CD4-positive, alpha-beta T cell (primary cell): ENCODE measurements at regions not wholly inside any gene's neighbourhood (a gene's known extent, or its start where the extent isn't known, plus 50 kb on each side); places are given as distances from the start of the nearest gene placed in this dataset.

ENCODE experiments used
- ATAC-seq: fragments of 200-7000 bp; cut with Tn5 transposase; one replicate; pipeline ENCODE4 v1.10.0; 2022; ENCODE audit warnings: mild to moderate bottlenecking; ENCODE audit not compliant: poor library complexity
- CTCF ChIA-PET: fragments of 350-600 bp; sonication (Branson Sonifier 250); formaldehyde crosslinking; loops from one replicate; lab custom pipeline; 2021; ENCODE audit warnings: antibody characterized with exemption, inconsistent platforms; lab: Charles Lee
- POLR2A ChIA-PET: fragments of 350-600 bp; sonication (Branson Sonifier 250); formaldehyde crosslinking; loops from one replicate; lab custom pipeline; 2021; ENCODE audit warnings: antibody characterized with exemption, inconsistent platforms; lab: Charles Lee
- DNase-seq, 14 experiments: peaks; one replicate each; pipeline ENCODE4 v3.0.0-alpha.2; 2013 to 2020; ENCODE audit warnings: mixed read lengths in 2 of 14
- H3K27ac ChIP-seq, 2 donors: one replicate each; pipeline versions ENCODE4 v1.5.1 to v1.7.0; 2013; ENCODE audit warnings: low read length in 2 of 2, low read depth in 1 of 2, mild to moderate bottlenecking in 1 of 2
- H3K27me3 ChIP-seq, 2 experiments: 1 replicate in 1 of 2; 2 replicates in 1 of 2; pipeline versions ENCODE4 v1.6.1 to v1.7.0; 2013; ENCODE audit warnings: low read length in 2 of 2, control low read depth in 1 of 2, mild to moderate bottlenecking in 1 of 2, moderate library complexity in 1 of 2; ENCODE audit not compliant: insufficient read depth in 2 of 2, control insufficient read depth in 1 of 2
- H3K36me3 ChIP-seq: one replicate; pipeline ENCODE4 v1.6.1; 2013; ENCODE audit warnings: low read length, control low read depth; ENCODE audit not compliant: insufficient read depth
- H3K4me1 ChIP-seq: one replicate; pipeline ENCODE4 v1.6.1; 2013; ENCODE audit warnings: low read length, control low read depth; ENCODE audit not compliant: insufficient read depth
- H3K4me3 ChIP-seq: one replicate; pipeline ENCODE4 v1.5.1; 2013; ENCODE audit warnings: mild to moderate bottlenecking, low read length, moderate library complexity
- H3K9me3 ChIP-seq, 2 experiments: 1 replicate in 1 of 2; 2 replicates in 1 of 2; pipeline versions ENCODE4 v1.6.1 to v1.7.0; 2013; ENCODE audit warnings: low read length in 2 of 2, mild to moderate bottlenecking in 2 of 2, control low read depth in 1 of 2, moderate library complexity in 1 of 2; ENCODE audit not compliant: control insufficient read depth in 1 of 2, insufficient read depth in 1 of 2
- H3K27ac Mint-ChIP-seq: one replicate; pipeline ENCODE4 v1.8.0; 2020; ENCODE audit warnings: mixed read lengths
- H3K27me3 Mint-ChIP-seq: one replicate; pipeline ENCODE4 v1.8.0; 2021; ENCODE audit warnings: mixed read lengths
- H3K36me3 Mint-ChIP-seq: one replicate; pipeline ENCODE4 v1.8.0; 2021; ENCODE audit warnings: low read depth, mixed read lengths
- H3K4me1 Mint-ChIP-seq: one replicate; pipeline ENCODE4 v1.8.0; 2021; ENCODE audit warnings: low read depth, mixed read lengths
- H3K4me3 Mint-ChIP-seq: one replicate; pipeline ENCODE4 v1.8.0; 2020; ENCODE audit warnings: mild to moderate bottlenecking, mixed read lengths
- H3K9me3 Mint-ChIP-seq: one replicate; pipeline ENCODE4 v1.8.0; 2020; ENCODE audit warnings: mixed read lengths
- intact Hi-C, 2 experiments: fragments of 100-400 bp; cut with DNase I in 1 of 2; cut with micrococcal nuclease in 1 of 2; formaldehyde crosslinking; loops; one replicate each; pipeline versions ENCODE4 v1.15.1 to v1.9.0; 2023 to 2025; cut with DNase I, micrococcal nuclease
- TF ChIP-seq, protein P1 (sequence below): fragments of 200-600 bp; IDR thresholded peaks from one replicate; pipeline ENCODE4 v1.8.0; 2022; ENCODE audit warnings: antibody characterized with exemption, mild to moderate bottlenecking

DNA sequence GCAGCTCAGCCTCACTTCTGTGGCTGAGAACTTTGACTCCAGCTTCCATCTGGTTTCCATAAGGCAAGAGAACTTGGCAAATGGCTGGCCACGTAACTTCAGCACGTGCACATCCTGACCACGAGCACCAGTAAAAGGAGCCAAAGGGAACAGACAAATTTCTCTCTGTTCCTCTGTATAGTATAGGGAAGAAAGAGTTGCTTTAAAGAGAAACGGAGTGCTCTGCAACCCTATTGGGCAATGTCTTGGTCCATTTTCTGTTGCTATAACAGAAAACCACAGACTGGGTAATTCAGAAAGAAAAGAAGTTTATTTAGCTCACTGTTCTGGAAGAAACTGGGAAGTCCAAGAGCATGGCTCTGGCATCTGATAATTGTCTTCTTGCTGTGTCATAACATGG, 558.7 kb downstream of the ACTL7B start:
- TF ChIP-seq, protein P1, sequence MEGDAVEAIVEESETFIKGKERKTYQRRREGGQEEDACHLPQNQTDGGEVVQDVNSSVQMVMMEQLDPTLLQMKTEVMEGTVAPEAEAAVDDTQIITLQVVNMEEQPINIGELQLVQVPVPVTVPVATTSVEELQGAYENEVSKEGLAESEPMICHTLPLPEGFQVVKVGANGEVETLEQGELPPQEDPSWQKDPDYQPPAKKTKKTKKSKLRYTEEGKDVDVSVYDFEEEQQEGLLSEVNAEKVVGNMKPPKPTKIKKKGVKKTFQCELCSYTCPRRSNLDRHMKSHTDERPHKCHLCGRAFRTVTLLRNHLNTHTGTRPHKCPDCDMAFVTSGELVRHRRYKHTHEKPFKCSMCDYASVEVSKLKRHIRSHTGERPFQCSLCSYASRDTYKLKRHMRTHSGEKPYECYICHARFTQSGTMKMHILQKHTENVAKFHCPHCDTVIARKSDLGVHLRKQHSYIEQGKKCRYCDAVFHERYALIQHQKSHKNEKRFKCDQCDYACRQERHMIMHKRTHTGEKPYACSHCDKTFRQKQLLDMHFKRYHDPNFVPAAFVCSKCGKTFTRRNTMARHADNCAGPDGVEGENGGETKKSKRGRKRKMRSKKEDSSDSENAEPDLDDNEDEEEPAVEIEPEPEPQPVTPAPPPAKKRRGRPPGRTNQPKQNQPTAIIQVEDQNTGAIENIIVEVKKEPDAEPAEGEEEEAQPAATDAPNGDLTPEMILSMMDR: no peak
- no peaks in the 10 kb centered on the region for H3K27me3 ChIP-seq
- no peaks in the 10 kb centered on the region for H3K36me3 ChIP-seq
- no peaks in the 10 kb centered on the region for H3K4me1 ChIP-seq
- H3K9me3 ChIP-seq: peaks cover 0 to 9% of the 10 kb centered on the region in 2 experiments
- Mint-ChIP-seq H3K27me3 (no peaks in the 10 kb centered on the region), H3K36me3 (no peaks in the 10 kb centered on the region), H3K9me3 (no peaks in the 10 kb centered on the region), H3K4me1 (no peaks in the 10 kb centered on the region), H3K4me3 (no peak overlapping the region), H3K27ac (no peak overlapping the region)
- DNase-seq (peak in 2 of 14 experiments; percentile 2 to 9), ATAC-seq (no peak)
- CTCF ChIA-PET: no interaction called here
- no peak overlapping the region for H3K27ac ChIP-seq
- POLR2A ChIA-PET: no interaction called here
- H3K4me3 ChIP-seq: no peak overlapping the region
- intact Hi-C loops: no loop called here

DNA sequence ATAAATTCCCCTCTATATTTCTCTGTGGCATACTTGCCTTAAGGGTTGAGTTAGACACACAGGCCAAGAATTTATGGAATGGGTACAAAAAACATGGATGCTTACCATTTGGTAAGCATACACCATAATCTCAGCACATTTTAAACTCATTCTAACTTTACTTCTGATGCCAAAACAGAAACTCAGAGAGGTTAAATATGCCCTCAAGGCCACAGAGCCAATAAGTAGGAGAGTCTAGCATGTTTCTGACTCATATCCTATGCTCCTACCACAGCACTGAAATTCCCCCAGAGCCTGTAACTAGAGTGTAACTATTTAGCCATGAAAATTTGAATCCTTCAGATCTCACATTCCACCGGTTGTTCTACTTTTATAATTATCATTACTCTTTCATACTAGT, 559.7 kb downstream of the ACTL7B start:
- DNase-seq (no peak), ATAC-seq (no peak)
- no peak overlapping the region for H3K4me3 ChIP-seq
- H3K9me3 ChIP-seq: peaks cover 0 to 9% of the 10 kb centered on the region in 2 experiments
- H3K36me3 ChIP-seq: no peaks in the 10 kb centered on the region
- Mint-ChIP-seq H3K9me3 (no peaks in the 10 kb centered on the region), H3K27me3 (no peaks in the 10 kb centered on the region), H3K4me1 (no peaks in the 10 kb centered on the region), H3K36me3 (no peaks in the 10 kb centered on the region), H3K27ac (no peak overlapping the region), H3K4me3 (no peak overlapping the region)
- intact Hi-C loops: no loop called here
- ChIA-PET POLR2A (no interaction called here), CTCF (no interaction called here)
- TF ChIP-seq, protein P1: no peak
- H3K4me1 ChIP-seq: no peaks in the 10 kb centered on the region
- H3K27me3 ChIP-seq: no peaks in the 10 kb centered on the region
- no peak overlapping the region for H3K27ac ChIP-seq

DNA sequence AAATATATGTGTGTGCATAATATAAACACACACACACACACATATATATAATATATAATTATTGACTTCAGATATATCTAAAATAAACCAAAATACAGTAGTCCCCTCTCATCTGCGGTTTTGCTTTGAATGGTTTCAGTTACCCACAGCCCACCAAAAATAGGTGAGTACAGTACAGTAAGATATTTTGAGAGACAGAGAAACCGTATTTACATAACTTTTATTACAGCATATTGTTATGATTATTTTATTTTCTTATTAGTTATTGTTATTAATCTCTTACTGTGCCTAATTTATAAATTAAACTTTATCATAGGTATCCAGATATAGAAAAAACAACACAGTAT, 564.2 kb downstream of the ACTL7B start:
- TF ChIP-seq, protein P1: no peak
- intact Hi-C loops: no loop called here
- Histone ChIP-seq H3K27ac (no peak overlapping the region), H3K27me3 (no peaks in the 10 kb centered on the region), H3K4me1 (no peaks in the 10 kb centered on the region), H3K9me3 (peaks cover 0 to 9% of the 10 kb centered on the region in 2 experiments), H3K4me3 (no peak overlapping the region), H3K36me3 (no peaks in the 10 kb centered on the region)
- no peak overlapping the region for H3K4me3 Mint-ChIP-seq
- DNase-seq: no peak
- H3K27ac Mint-ChIP-seq: no peak overlapping the region
- ChIA-PET POLR2A (no interaction called here), CTCF (no interaction called here)
- no peaks in the 10 kb centered on the region for H3K27me3 Mint-ChIP-seq
- peaks cover 4% of the 10 kb centered on the region for H3K9me3 Mint-ChIP-seq
- no peaks in the 10 kb centered on the region for H3K4me1 Mint-ChIP-seq
- ATAC-seq: no peak
- no peaks in the 10 kb centered on the region for H3K36me3 Mint-ChIP-seq
